Keratinocyte (primary cell): ENCODE measurements at regions not wholly inside any gene's neighbourhood (a gene's known extent, or its start where the extent isn't known, plus 50 kb on each side); places are given as distances from the start of the nearest gene placed in this dataset.

Experiments
- DNase-seq: peaks from one replicate; pipeline ENCODE4 v3.0.0-alpha.2; 2011; ENCODE audit warnings: low read depth, missing footprints, low spot score
- FAIRE-seq: peaks from 2 replicates; lab custom pipeline; 2011; peaks lifted over from hg19 to GRCh38; lab: Jason Lieb, UNC
- H2AFZ ChIP-seq: 2 replicates; pipeline ENCODE4 v1.6.0; 2012; ENCODE audit warnings: low read length, control low read depth, inconsistent platforms; ENCODE audit not compliant: control insufficient read depth
- H3K27ac ChIP-seq: 2 replicates; pipeline ENCODE4 v1.5.1; 2011; ENCODE audit warnings: low read length; ENCODE audit not compliant: control insufficient read depth, insufficient read depth
- H3K27me3 ChIP-seq: 3 replicates; pipeline ENCODE4 v1.6.0; 2011; ENCODE audit warnings: low read length; ENCODE audit not compliant: control insufficient read depth, insufficient read depth; ENCODE audit errors: extremely low read depth
- H3K36me3 ChIP-seq, 2 experiments: 2 replicates in 1 of 2; 3 replicates in 1 of 2; pipeline ENCODE4 v1.5.1; 2011; ENCODE audit warnings: low read length in 2 of 2, mild to moderate bottlenecking in 1 of 2; ENCODE audit not compliant: control insufficient read depth in 2 of 2, insufficient read depth in 2 of 2; ENCODE audit errors: extremely low read depth in 1 of 2
- H3K4me1 ChIP-seq: 3 replicates; pipeline ENCODE4 v1.5.1; 2011; ENCODE audit warnings: low read length; ENCODE audit not compliant: control insufficient read depth, insufficient read depth; ENCODE audit errors: extremely low read depth
- H3K4me2 ChIP-seq: 3 replicates; pipeline ENCODE4 v1.6.0; 2011; ENCODE audit warnings: low read depth, low read length; ENCODE audit not compliant: control insufficient read depth, insufficient read depth; ENCODE audit errors: extremely low read depth
- H3K4me3 ChIP-seq, 3 experiments: fragments of 200-600 bp in 1 of 3; sonication (generic) in 1 of 3; 2 replicates in 2 of 3; 3 replicates in 1 of 3; pipeline ENCODE4 v1.5.1; 2011 to 2016; ENCODE audit warnings: low read length in 3 of 3, mild to moderate bottlenecking in 3 of 3, control low read depth in 2 of 3, inconsistent platforms in 1 of 3, low read depth in 1 of 3, mixed read lengths in 1 of 3, mixed run types in 1 of 3, moderate library complexity in 1 of 3; ENCODE audit not compliant: control insufficient read depth in 2 of 3, insufficient read depth in 2 of 3; ENCODE audit errors: extremely low read depth in 1 of 3
- H3K79me2 ChIP-seq: 2 replicates; pipeline ENCODE4 v1.6.0; 2012; ENCODE audit warnings: low read length; ENCODE audit not compliant: control insufficient read depth, insufficient read depth
- H3K9ac ChIP-seq: 3 replicates; pipeline ENCODE4 v1.6.0; 2011; ENCODE audit warnings: low read length; ENCODE audit not compliant: control insufficient read depth, insufficient read depth; ENCODE audit errors: extremely low read depth
- H3K9me1 ChIP-seq: 3 replicates; pipeline ENCODE4 v1.6.0; 2011; ENCODE audit warnings: low read length; ENCODE audit not compliant: control insufficient read depth, insufficient read depth; ENCODE audit errors: extremely low read depth
- H3K9me3 ChIP-seq: 2 replicates; pipeline ENCODE4 v1.5.1; 2012; ENCODE audit warnings: low read depth, low read length; ENCODE audit not compliant: control insufficient read depth
- H4K20me1 ChIP-seq: 3 replicates; pipeline ENCODE4 v1.6.0; 2011; ENCODE audit warnings: low read length; ENCODE audit not compliant: control insufficient read depth, insufficient read depth; ENCODE audit errors: extremely low read depth
- EZH2 ChIP-seq: IDR thresholded peaks from one replicate; pipeline ENCODE4 v1.6.1; 2012; ENCODE audit warnings: inconsistent platforms, mild to moderate bottlenecking, low read length, moderate library complexity
- dilution Hi-C: fragments of 300-500 bp; cut with MboI; formaldehyde crosslinking; loops from one replicate; pipeline ENCODE4 v1.7.0; 2020; ENCODE audit warnings: low sequenced_read_pairs; ENCODE audit not compliant: extremely low pct_ligation_motif_present
- TF ChIP-seq, protein P1 (sequence below), 3 experiments: IDR thresholded peaks in 1 of 3; conservative IDR thresholded peaks in 1 of 3; optimal IDR thresholded peaks in 1 of 3; 2 replicates in 2 of 3; 3 replicates in 1 of 3; pipeline versions ENCODE3 to v1.5.1; 2011; ENCODE audit warnings: low read length in 3 of 3, mild to moderate bottlenecking in 3 of 3, moderate library complexity in 2 of 3, control low read depth in 1 of 3, inconsistent platforms in 1 of 3; ENCODE audit not compliant: insufficient read depth in 2 of 3; ENCODE audit errors: extremely low read depth in 1 of 3

DNA sequence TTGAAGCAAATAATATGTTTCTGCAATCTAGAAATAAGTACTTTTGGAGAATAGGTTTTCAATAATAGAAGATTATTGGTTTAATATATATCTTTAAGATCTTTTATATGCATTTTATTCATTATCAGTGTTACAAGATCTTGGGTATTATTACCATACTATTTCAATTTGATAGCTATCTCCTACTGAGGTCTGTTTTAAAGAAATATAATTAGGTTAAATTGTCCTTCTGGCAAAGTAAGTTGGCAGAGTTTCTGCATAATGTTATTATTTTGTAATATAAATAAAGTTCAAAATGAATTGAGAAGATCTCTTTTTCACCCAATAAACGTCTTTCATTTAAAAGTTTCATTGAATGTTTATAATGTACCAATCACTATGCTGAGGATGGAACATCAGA lies 443.7 kb downstream of the FAT4 start:
- no peaks in the 10 kb centered on the region for H3K79me2 ChIP-seq
- no peaks in the 10 kb centered on the region for H3K27me3 ChIP-seq
- H2AFZ ChIP-seq = no peak overlapping the region
- H3K4me3 ChIP-seq = no peak overlapping the region
- no peaks in the 10 kb centered on the region for H3K9me1 ChIP-seq
- H3K4me1 ChIP-seq = no peaks in the 10 kb centered on the region
- TF ChIP-seq, protein P1, sequence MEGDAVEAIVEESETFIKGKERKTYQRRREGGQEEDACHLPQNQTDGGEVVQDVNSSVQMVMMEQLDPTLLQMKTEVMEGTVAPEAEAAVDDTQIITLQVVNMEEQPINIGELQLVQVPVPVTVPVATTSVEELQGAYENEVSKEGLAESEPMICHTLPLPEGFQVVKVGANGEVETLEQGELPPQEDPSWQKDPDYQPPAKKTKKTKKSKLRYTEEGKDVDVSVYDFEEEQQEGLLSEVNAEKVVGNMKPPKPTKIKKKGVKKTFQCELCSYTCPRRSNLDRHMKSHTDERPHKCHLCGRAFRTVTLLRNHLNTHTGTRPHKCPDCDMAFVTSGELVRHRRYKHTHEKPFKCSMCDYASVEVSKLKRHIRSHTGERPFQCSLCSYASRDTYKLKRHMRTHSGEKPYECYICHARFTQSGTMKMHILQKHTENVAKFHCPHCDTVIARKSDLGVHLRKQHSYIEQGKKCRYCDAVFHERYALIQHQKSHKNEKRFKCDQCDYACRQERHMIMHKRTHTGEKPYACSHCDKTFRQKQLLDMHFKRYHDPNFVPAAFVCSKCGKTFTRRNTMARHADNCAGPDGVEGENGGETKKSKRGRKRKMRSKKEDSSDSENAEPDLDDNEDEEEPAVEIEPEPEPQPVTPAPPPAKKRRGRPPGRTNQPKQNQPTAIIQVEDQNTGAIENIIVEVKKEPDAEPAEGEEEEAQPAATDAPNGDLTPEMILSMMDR (optimal IDR thresholded peaks at IDR 0.05 in 1 of 3, IDR thresholded peaks at IDR 0.05 in 1 of 3, conservative IDR thresholded peaks at IDR 0.05 in 1 of 3; ENCODE audit: extremely low read depth in 1 of 3, insufficient read depth in 2 of 3, low read length in 3 of 3) = no peak
- TF ChIP-seq EZH2 = no peak
- no peak overlapping the region for H3K27ac ChIP-seq
- dilution Hi-C loops = no loop called here
- H4K20me1 ChIP-seq = no peaks in the 10 kb centered on the region
- FAIRE-seq = no peak
- H3K9ac ChIP-seq = no peak overlapping the region
- H3K4me2 ChIP-seq = no peak overlapping the region
- no peak for DNase-seq
- no peaks in the 10 kb centered on the region for H3K9me3 ChIP-seq
- H3K36me3 ChIP-seq = no peaks in the 10 kb centered on the region

GRCh38 chr4:125760201-125760819 lies 445.6 kb downstream of the FAT4 start:
- Histone ChIP-seq H3K36me3 (no peaks in the 10 kb centered on the region), H3K9me3 (no peaks in the 10 kb centered on the region), H2AFZ (no peak overlapping the region), H3K4me1 (no peaks in the 10 kb centered on the region), H3K4me3 (no peak overlapping the region), H3K4me2 (no peak overlapping the region), H3K27me3 (no peaks in the 10 kb centered on the region), H3K9ac (no peak overlapping the region), H3K9me1 (no peaks in the 10 kb centered on the region), H3K79me2 (no peaks in the 10 kb centered on the region), H3K27ac (no peak overlapping the region), H4K20me1 (no peaks in the 10 kb centered on the region)
- TF ChIP-seq EZH2 = no peak
- TF ChIP-seq, protein P1 (optimal IDR thresholded peaks at IDR 0.05 in 1 of 3, IDR thresholded peaks at IDR 0.05 in 1 of 3, conservative IDR thresholded peaks at IDR 0.05 in 1 of 3; ENCODE audit: extremely low read depth in 1 of 3, insufficient read depth in 2 of 3, low read length in 3 of 3) = no peak
- no peak for DNase-seq
- dilution Hi-C loops = no loop called here
- FAIRE-seq = no peak
